Occipital lobe (tissue), 1 donor: ENCODE measurements at regions not wholly inside any gene's neighbourhood (a gene's known extent, or its start where the extent isn't known, plus 50 kb on each side); places are given as distances from the start of the nearest gene placed in this dataset.
A peak's percentile ranks its signal among the peaks of the same experiment; 100 is the strongest.

Experiments
- DNase-seq: peaks from one replicate; lab custom pipeline; 2025; lab: John Stamatoyannopoulos, UW

- DNase-seq, result no peak
These were observed 501.7 kb downstream of the INSC start for GRCh38 chr11:15616130-15617105.

GRCh38 chr11:15617126-15617525, 502.4 kb downstream of the INSC start:
- no peak for DNase-seq

GRCh38 chr11:15618583-15619032, 503.9 kb downstream of the INSC start:
- no peak for DNase-seq

GRCh38 chr11:15621565-15621964, 506.8 kb downstream of the INSC start:
- DNase-seq, result no peak

- no peak for DNase-seq
These were observed 507.6 kb downstream of the INSC start for GRCh38 chr11:15622231-15622890.

GRCh38 chr11:15624701-15625100, 510.0 kb downstream of the INSC start:
- no peak for DNase-seq

- no peak for DNase-seq
These were observed 511.0 kb downstream of the INSC start for GRCh38 chr11:15625691-15626090.

GRCh38 chr11:15627560-15627959, 512.8 kb downstream of the INSC start:
- no peak for DNase-seq

- DNase-seq, result no peak
These were observed 515.1 kb downstream of the INSC start for GRCh38 chr11:15629690-15630321.

- no peak for DNase-seq
These were observed 516.2 kb downstream of the INSC start for GRCh38 chr11:15630896-15631295.

GRCh38 chr11:15635521-15635920, 520.8 kb downstream of the INSC start:
- no peak for DNase-seq

GRCh38 chr11:15636521-15637089, 521.9 kb downstream of the INSC start:
- no peak for DNase-seq

- DNase-seq, result no peak
These were observed 523.7 kb downstream of the INSC start for GRCh38 chr11:15638386-15638787.

- no peak for DNase-seq
These were observed 525.6 kb downstream of the INSC start for GRCh38 chr11:15640318-15640717.

GRCh38 chr11:15641271-15642045, 526.7 kb downstream of the INSC start:
- no peak for DNase-seq

- DNase-seq, result no peak
These were observed 530.5 kb downstream of the INSC start for GRCh38 chr11:15645201-15645600.

GRCh38 chr11:15649371-15650104, 534.8 kb downstream of the INSC start:
- DNase-seq, result no peak

- DNase-seq, result peak; percentile 73
These were observed 535.6 kb downstream of the INSC start for GRCh38 chr11:15650105-15650938.

GRCh38 chr11:15651033-15651432, 536.3 kb downstream of the INSC start:
- DNase-seq, result no peak
